ENCODE measurements at regions not wholly inside any gene's neighbourhood (a gene's known extent, or its start where the extent isn't known, plus 50 kb on each side); places are given as distances from the start of the nearest gene placed in this dataset.
A peak's percentile ranks its signal among the peaks of the same experiment; 100 is the strongest.

DNA sequence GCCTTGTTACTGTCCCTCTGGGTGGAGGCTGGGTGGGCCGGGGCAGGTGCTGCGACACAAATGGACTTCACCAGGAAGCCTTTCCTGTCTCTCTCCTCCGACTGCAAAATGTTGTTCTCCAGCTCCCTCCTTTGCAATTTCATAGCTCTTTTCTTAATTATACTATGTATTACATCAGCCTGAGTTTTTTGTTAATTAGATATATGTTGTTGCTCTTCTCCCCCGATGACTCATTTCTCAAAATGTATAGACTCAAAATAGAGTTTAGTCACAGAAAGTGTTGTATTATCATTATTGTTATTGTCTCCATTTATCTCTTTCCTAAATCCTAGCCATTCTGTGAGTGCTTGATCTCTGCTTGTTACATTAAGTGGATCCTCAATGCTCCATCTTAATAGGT lies 122.4 kb upstream of the OSMR start:
- DNase-seq (no peak), ATAC-seq (no peak)
- H3K27me3 ChIP-seq: no peaks in the 10 kb centered on the region
- no peaks in the 10 kb centered on the region for H3K9me3 ChIP-seq
- 92 to 97% methylated on average over 4 of the region's 4 CpGs for WGBS, 2 donors
- intact Hi-C loops (cut with DNase I): no loop called here
- H3K27ac ChIP-seq: no peak overlapping the region
- H3K36me3 ChIP-seq: no peaks in the 10 kb centered on the region
- no peak overlapping the region for H3K4me3 ChIP-seq
- TF ChIP-seq, protein P1, sequence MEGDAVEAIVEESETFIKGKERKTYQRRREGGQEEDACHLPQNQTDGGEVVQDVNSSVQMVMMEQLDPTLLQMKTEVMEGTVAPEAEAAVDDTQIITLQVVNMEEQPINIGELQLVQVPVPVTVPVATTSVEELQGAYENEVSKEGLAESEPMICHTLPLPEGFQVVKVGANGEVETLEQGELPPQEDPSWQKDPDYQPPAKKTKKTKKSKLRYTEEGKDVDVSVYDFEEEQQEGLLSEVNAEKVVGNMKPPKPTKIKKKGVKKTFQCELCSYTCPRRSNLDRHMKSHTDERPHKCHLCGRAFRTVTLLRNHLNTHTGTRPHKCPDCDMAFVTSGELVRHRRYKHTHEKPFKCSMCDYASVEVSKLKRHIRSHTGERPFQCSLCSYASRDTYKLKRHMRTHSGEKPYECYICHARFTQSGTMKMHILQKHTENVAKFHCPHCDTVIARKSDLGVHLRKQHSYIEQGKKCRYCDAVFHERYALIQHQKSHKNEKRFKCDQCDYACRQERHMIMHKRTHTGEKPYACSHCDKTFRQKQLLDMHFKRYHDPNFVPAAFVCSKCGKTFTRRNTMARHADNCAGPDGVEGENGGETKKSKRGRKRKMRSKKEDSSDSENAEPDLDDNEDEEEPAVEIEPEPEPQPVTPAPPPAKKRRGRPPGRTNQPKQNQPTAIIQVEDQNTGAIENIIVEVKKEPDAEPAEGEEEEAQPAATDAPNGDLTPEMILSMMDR (IDR thresholded peaks at IDR 0.05): no peak
- peaks cover 0 to 13% (median 7%) of the 10 kb centered on the region in 9 donors for H3K4me1 ChIP-seq

DNA sequence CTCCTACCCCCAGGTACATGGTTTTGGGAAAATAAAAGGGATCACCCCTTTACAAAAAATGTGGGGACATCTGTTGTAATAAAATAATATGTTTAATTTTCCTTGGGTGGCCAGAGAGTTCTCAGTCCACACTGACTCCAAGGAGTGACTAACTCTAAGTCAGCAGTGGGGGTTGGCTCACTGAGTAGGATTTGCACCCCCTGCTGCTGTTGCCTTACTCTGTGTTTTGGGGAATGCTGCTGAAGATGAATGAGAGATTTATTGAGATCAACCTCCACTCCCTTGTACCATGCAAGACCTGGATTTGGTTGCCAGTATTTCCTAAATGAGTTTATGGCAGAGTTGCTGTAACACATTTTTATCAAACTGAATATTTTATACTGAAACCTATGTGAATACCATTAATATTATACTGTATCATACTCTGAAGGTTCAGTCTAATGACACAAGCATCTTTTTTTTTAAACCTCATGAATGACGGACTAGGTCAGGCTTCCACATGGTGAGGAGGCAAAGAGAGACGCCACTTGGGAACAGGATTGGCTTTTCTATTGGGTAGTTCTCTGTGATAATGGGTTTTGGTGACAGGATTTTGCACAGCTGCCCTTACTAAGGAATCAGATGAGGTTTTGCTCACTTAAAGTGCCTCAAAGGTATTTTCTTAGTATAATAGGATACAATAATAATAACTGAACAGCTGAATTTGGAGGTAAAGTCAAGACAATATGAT lies 121.3 kb upstream of the OSMR start:
- H3K4me1 ChIP-seq: peaks cover 0 to 4% (median 0%) of the 10 kb centered on the region in 9 donors
- ATAC-seq (peak in 1 of 8 donors; percentile 59), DNase-seq (no peak)
- no peaks in the 10 kb centered on the region for H3K27me3 ChIP-seq
- 67 to 83% methylated on average over 2 of the region's 2 CpGs for WGBS, 2 donors
- H3K27ac ChIP-seq: no peak overlapping the region
- TF ChIP-seq, protein P1 (IDR thresholded peaks at IDR 0.05): no peak
- intact Hi-C loops (cut with DNase I): no loop called here
- no peak overlapping the region for H3K4me3 ChIP-seq
- H3K36me3 ChIP-seq: no peaks in the 10 kb centered on the region
- H3K9me3 ChIP-seq: no peaks in the 10 kb centered on the region

DNA sequence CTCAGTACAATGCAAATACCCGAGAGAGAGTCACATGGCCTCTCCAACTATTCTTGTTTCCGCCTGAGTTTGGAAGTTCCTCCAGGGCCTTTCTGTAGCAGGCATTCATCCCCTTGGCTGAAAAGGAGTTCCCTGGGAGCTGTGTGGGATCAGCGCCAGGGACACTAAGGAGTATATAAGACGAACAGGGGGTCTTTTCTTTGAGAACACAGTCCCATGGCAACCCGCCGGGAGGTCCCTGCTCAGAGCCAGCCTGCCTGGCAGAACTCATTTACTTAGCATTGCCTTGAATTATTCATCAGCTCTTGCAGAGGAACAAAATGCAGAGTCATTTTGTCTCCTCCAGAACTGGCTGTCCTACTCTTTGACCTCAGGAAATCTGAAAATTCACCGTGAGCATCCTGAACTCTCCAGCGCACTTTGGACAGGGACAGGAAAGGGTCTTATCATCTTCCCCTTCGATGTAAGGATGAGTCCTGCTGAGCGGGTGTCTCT lies 120.4 kb upstream of the OSMR start:
- Histone ChIP-seq H3K4me1 (no peaks in the 10 kb centered on the region), H3K27ac (no peak overlapping the region), H3K36me3 (no peaks in the 10 kb centered on the region), H3K27me3 (no peaks in the 10 kb centered on the region), H3K4me3 (no peak overlapping the region), H3K9me3 (no peaks in the 10 kb centered on the region)
- no peak for DNase-seq
- 63 to 64% methylated on average over 10 of the region's 10 CpGs for WGBS, 2 donors
- peak in 2 of 8 donors; percentile 8 to 33 for ATAC-seq
- intact Hi-C loops (cut with DNase I): no loop called here
- TF ChIP-seq, protein P1 (IDR thresholded peaks at IDR 0.05): no peak

DNA sequence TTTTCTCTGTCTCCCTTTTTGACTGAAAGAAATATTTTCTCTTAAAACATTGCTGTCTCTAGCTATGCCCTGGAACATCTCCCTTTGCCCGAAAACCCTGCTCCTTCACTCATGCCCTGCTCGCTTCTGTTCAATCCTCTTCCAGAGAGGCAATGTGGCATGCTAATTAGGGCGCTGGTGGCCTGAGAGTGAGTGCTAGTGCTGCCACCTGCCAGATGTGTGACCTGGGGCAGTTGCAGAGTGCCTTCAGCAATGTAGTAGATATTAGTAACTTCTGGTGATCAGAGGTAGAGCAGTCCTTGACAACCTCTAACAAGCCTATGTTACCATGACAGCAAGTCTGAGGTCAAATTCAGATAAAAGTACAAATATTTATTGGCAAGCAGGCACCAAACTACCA lies 119.5 kb upstream of the OSMR start:
- no peaks in the 10 kb centered on the region for H3K4me1 ChIP-seq
- TF ChIP-seq, protein P1 (IDR thresholded peaks at IDR 0.05): no peak
- no peaks in the 10 kb centered on the region for H3K27me3 ChIP-seq
- no peak overlapping the region for H3K4me3 ChIP-seq
- DNase-seq: no peak
- H3K9me3 ChIP-seq: no peaks in the 10 kb centered on the region
- H3K27ac ChIP-seq: no peak overlapping the region
- no peaks in the 10 kb centered on the region for H3K36me3 ChIP-seq
- WGBS, 2 donors: 74 to 98% methylated on average over 3 of the region's 3 CpGs
- intact Hi-C loops (cut with DNase I): no loop called here
- no peak for ATAC-seq

Data from heart right ventricle (tissue), 16 donors.